SK-N-SH treated with all-trans-retinoic acid at 6 μM for 48 hours (cell line): ENCODE measurements at regions not wholly inside any gene's neighbourhood (a gene's known extent, or its start where the extent isn't known, plus 50 kb on each side); places are given as distances from the start of the nearest gene placed in this dataset.

Experiments
- ATAC-seq: fragments of 200-7000 bp; cut with Tn5 transposase; 3 replicates; pipeline ENCODE4 v1.9.1; 2020; ENCODE audit warnings: mild to moderate bottlenecking, moderate library complexity
- ARNTL ChIP-seq: fragments of 450-650 bp; formaldehyde crosslinking; IDR thresholded peaks from 2 replicates; pipeline ENCODE4 v1.5.0; 2020; ENCODE audit warnings: low read depth, mild to moderate bottlenecking, moderate library complexity, borderline replicate concordance
- BACH2 ChIP-seq: fragments of 250-450 bp; sonication (Bioruptor Pico); IDR thresholded peaks from 2 replicates; pipeline ENCODE4 v1.9.0; 2021; ENCODE audit warnings: mild to moderate bottlenecking, borderline replicate concordance
- CREB5 ChIP-seq: fragments of 250-450 bp; sonication (Bioruptor Pico); IDR thresholded peaks from 2 replicates; pipeline ENCODE4 v1.5.1; 2020; ENCODE audit warnings: low read depth, mild to moderate bottlenecking, moderate library complexity
- CSDC2 ChIP-seq: fragments of 250-450 bp; sonication (Bioruptor Pico); IDR thresholded peaks from 2 replicates; pipeline ENCODE4 v1.5.0; 2020; ENCODE audit warnings: mild to moderate bottlenecking, moderate library complexity
- ESRRG ChIP-seq: fragments of 250-450 bp; sonication (Bioruptor Pico); IDR thresholded peaks from 2 replicates; pipeline ENCODE4 v1.6.1; 2021; ENCODE audit warnings: mild to moderate bottlenecking
- GLIS3 ChIP-seq: fragments of 250-450 bp; sonication (Bioruptor Pico); IDR thresholded peaks from 2 replicates; pipeline ENCODE4 v1.5.0; 2020; ENCODE audit warnings: mild to moderate bottlenecking, moderate library complexity
- ISL1 ChIP-seq: fragments of 250-450 bp; sonication (Bioruptor Pico); IDR thresholded peaks from 2 replicates; pipeline ENCODE4 v2.1.2; 2022; ENCODE audit warnings: mild to moderate bottlenecking, moderate library complexity
- OSR1 ChIP-seq: fragments of 250-450 bp; sonication (Bioruptor Pico); IDR thresholded peaks from 2 replicates; pipeline ENCODE4 v1.8.0; 2022; ENCODE audit warnings: moderate library complexity, mild to moderate bottlenecking, inconsistent platforms
- PPARA ChIP-seq: fragments of 250-450 bp; sonication (Bioruptor Pico); IDR thresholded peaks from 2 replicates; pipeline ENCODE4 v1.5.0; 2020; ENCODE audit warnings: mild to moderate bottlenecking, borderline replicate concordance
- RARB ChIP-seq: fragments of 250-450 bp; sonication (Bioruptor Pico); IDR thresholded peaks from 2 replicates; pipeline ENCODE4 v1.8.0; 2021; ENCODE audit warnings: mild to moderate bottlenecking, moderate library complexity
- SNAI2 ChIP-seq: fragments of 250-450 bp; sonication (Bioruptor Pico); IDR thresholded peaks from 2 replicates; pipeline ENCODE4 v1.5.0; 2020; ENCODE audit warnings: mild to moderate bottlenecking, moderate library complexity
- TCF4 ChIP-seq: fragments of 250-450 bp; sonication (Bioruptor Pico); IDR thresholded peaks from 2 replicates; pipeline ENCODE4 v1.8.0; 2021; ENCODE audit warnings: mild to moderate bottlenecking, moderate library complexity, borderline replicate concordance
- TOX ChIP-seq: fragments of 250-450 bp; sonication (Bioruptor Pico); IDR thresholded peaks from 2 replicates; pipeline ENCODE4 v1.8.0; 2021; ENCODE audit warnings: mild to moderate bottlenecking, moderate library complexity, borderline replicate concordance
- ZC3H10 ChIP-seq: fragments of 250-450 bp; sonication (Bioruptor Pico); IDR thresholded peaks from 2 replicates; pipeline ENCODE4 v1.5.1; 2021; ENCODE audit warnings: mild to moderate bottlenecking, moderate library complexity
- ZFP3 ChIP-seq: fragments of 250-450 bp; sonication (Bioruptor Pico); IDR thresholded peaks from 2 replicates; pipeline ENCODE4 v1.5.0; 2020; ENCODE audit warnings: mild to moderate bottlenecking, moderate library complexity
- ZFP30 ChIP-seq: fragments of 450-650 bp; formaldehyde crosslinking; IDR thresholded peaks from 2 replicates; pipeline ENCODE4 v1.5.0; 2022; ENCODE audit warnings: mild to moderate bottlenecking, moderate library complexity
- ZNF565 ChIP-seq: fragments of 450-650 bp; formaldehyde crosslinking; conservative IDR thresholded peaks from 2 replicates; pipeline ENCODE4 v1.5.0; 2020; ENCODE audit warnings: low read depth, mild to moderate bottlenecking, moderate library complexity
- ZNF70 ChIP-seq: fragments of 450-650 bp; formaldehyde crosslinking; IDR thresholded peaks from 2 replicates; pipeline ENCODE4 v1.5.0; 2020; ENCODE audit warnings: mild to moderate bottlenecking, moderate library complexity
- ZNF8 ChIP-seq: fragments of 450-650 bp; formaldehyde crosslinking; IDR thresholded peaks from 2 replicates; pipeline ENCODE4 v1.5.0; 2020; ENCODE audit warnings: mild to moderate bottlenecking, moderate library complexity
- TF ChIP-seq, protein P1 (sequence below): fragments of 250-450 bp; sonication (Bioruptor Pico); IDR thresholded peaks from 2 replicates; pipeline ENCODE4 v1.5.0; 2020; ENCODE audit warnings: mild to moderate bottlenecking, moderate library complexity
- TF ChIP-seq, protein P2 (sequence below): fragments of 250-450 bp; sonication (Bioruptor Pico); IDR thresholded peaks from 2 replicates; pipeline ENCODE4 v1.5.1; 2021; ENCODE audit warnings: mild to moderate bottlenecking, moderate library complexity
- TF ChIP-seq, protein P3 (sequence below): fragments of 250-450 bp; sonication (Bioruptor Pico); IDR thresholded peaks from 2 replicates; pipeline ENCODE4 v1.8.0; 2020; ENCODE audit warnings: mild to moderate bottlenecking, moderate library complexity, borderline replicate concordance
- TF ChIP-seq, protein P4 (sequence below): fragments of 250-450 bp; sonication (Bioruptor Pico); IDR thresholded peaks from 2 replicates; pipeline ENCODE4 v1.8.0; 2021; ENCODE audit warnings: low read depth, mild to moderate bottlenecking, moderate library complexity, borderline replicate concordance

DNA sequence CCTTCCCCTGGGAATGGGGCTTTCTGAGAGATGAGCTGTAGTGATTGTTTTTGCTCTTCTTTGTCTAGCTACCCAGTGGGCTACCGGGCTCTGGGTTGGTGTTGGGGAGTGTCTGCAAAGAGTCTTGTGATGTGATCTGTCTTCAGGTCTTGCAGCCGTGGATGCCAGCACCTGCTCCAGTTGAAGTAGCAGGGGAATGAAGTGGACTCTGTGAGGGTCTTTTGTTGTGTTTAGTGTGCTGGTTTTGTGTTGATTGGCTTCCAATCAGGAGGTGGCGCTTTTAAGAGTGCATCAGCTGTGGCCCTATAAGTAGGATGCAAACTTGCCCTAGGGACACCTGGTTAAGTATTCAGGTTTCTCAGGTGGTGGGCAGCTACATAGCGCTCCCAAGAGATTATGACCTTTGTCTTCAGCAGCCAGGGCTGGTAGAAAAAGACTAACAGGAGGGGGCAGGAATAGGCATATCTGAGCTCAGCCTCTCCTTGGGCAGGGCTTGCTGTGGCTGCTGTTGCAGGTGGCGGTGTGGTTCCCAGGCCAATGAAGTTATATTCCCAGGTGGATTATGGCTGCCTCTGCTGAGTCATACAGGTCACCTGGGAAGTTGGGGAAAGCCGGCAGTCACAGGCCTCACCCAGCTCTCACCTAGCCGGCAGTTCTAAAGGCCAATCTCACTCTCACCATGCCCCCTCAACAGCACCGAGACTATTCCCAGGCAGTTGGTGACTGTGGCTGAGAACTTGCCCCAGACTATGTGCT lies 315.7 kb upstream of the C11orf87 start:
- no peak for ATAC-seq
- TF ChIP-seq TCF4 (CRISPR knock-in tag) (no peak), PPARA (no peak), ZC3H10 (CRISPR knock-in tag) (no peak), OSR1 (CRISPR knock-in tag) (no peak), ZFP30 (CRISPR knock-in tag) (no peak), RARB (CRISPR knock-in tag) (no peak)
- TF ChIP-seq, protein P1, sequence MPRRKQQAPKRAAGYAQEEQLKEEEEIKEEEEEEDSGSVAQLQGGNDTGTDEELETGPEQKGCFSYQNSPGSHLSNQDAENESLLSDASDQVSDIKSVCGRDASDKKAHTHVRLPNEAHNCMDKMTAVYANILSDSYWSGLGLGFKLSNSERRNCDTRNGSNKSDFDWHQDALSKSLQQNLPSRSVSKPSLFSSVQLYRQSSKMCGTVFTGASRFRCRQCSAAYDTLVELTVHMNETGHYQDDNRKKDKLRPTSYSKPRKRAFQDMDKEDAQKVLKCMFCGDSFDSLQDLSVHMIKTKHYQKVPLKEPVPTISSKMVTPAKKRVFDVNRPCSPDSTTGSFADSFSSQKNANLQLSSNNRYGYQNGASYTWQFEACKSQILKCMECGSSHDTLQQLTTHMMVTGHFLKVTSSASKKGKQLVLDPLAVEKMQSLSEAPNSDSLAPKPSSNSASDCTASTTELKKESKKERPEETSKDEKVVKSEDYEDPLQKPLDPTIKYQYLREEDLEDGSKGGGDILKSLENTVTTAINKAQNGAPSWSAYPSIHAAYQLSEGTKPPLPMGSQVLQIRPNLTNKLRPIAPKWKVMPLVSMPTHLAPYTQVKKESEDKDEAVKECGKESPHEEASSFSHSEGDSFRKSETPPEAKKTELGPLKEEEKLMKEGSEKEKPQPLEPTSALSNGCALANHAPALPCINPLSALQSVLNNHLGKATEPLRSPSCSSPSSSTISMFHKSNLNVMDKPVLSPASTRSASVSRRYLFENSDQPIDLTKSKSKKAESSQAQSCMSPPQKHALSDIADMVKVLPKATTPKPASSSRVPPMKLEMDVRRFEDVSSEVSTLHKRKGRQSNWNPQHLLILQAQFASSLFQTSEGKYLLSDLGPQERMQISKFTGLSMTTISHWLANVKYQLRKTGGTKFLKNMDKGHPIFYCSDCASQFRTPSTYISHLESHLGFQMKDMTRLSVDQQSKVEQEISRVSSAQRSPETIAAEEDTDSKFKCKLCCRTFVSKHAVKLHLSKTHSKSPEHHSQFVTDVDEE (CRISPR knock-in tag): no peak
- TF ChIP-seq, protein P2, sequence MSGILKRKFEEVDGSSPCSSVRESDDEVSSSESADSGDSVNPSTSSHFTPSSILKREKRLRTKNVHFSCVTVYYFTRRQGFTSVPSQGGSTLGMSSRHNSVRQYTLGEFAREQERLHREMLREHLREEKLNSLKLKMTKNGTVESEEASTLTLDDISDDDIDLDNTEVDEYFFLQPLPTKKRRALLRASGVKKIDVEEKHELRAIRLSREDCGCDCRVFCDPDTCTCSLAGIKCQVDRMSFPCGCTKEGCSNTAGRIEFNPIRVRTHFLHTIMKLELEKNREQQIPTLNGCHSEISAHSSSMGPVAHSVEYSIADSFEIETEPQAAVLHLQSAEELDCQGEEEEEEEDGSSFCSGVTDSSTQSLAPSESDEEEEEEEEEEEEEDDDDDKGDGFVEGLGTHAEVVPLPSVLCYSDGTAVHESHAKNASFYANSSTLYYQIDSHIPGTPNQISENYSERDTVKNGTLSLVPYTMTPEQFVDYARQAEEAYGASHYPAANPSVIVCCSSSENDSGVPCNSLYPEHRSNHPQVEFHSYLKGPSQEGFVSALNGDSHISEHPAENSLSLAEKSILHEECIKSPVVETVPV: no peak
- TF ChIP-seq, all 23 proteins: peak for 0

GRCh38 chr11:109109150-109109549 lies 312.8 kb upstream of the C11orf87 start:
- TF ChIP-seq CREB5 (CRISPR knock-in tag) (no peak), BACH2 (CRISPR knock-in tag) (no peak), ZFP3 (no peak), PPARA (no peak), TOX (CRISPR knock-in tag) (no peak), GLIS3 (CRISPR knock-in tag) (no peak), TCF4 (CRISPR knock-in tag) (no peak), ZNF70 (CRISPR knock-in tag) (no peak), RARB (CRISPR knock-in tag) (no peak), ZC3H10 (CRISPR knock-in tag) (no peak), ISL1 (CRISPR knock-in tag) (no peak), ARNTL (CRISPR knock-in tag) (no peak), ZNF565 (CRISPR knock-in tag) (no peak)
- TF ChIP-seq, protein P2: no peak
- TF ChIP-seq, protein P1 (CRISPR knock-in tag): no peak

GRCh38 chr11:109109571-109110315 lies 312.2 kb upstream of the C11orf87 start:
- no peak for ATAC-seq
- no peak for TF ChIP-seq ZC3H10 (CRISPR knock-in tag)
- TF ChIP-seq PPARA: no peak
- TF ChIP-seq, protein P3, sequence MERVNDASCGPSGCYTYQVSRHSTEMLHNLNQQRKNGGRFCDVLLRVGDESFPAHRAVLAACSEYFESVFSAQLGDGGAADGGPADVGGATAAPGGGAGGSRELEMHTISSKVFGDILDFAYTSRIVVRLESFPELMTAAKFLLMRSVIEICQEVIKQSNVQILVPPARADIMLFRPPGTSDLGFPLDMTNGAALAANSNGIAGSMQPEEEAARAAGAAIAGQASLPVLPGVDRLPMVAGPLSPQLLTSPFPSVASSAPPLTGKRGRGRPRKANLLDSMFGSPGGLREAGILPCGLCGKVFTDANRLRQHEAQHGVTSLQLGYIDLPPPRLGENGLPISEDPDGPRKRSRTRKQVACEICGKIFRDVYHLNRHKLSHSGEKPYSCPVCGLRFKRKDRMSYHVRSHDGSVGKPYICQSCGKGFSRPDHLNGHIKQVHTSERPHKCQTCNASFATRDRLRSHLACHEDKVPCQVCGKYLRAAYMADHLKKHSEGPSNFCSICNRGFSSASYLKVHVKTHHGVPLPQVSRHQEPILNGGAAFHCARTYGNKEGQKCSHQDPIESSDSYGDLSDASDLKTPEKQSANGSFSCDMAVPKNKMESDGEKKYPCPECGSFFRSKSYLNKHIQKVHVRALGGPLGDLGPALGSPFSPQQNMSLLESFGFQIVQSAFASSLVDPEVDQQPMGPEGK (CRISPR knock-in tag): no peak
- TF ChIP-seq TCF4 (CRISPR knock-in tag): no peak
- no peak for TF ChIP-seq CSDC2 (CRISPR knock-in tag)
- TF ChIP-seq, protein P4, sequence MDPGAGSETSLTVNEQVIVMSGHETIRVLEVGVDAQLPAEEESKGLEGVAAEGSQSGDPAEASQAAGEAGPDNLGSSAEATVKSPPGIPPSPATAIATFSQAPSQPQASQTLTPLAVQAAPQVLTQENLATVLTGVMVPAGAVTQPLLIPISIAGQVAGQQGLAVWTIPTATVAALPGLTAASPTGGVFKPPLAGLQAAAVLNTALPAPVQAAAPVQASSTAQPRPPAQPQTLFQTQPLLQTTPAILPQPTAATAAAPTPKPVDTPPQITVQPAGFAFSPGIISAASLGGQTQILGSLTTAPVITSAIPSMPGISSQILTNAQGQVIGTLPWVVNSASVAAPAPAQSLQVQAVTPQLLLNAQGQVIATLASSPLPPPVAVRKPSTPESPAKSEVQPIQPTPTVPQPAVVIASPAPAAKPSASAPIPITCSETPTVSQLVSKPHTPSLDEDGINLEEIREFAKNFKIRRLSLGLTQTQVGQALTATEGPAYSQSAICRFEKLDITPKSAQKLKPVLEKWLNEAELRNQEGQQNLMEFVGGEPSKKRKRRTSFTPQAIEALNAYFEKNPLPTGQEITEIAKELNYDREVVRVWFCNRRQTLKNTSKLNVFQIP (CRISPR knock-in tag): no peak
- TF ChIP-seq ZNF8: no peak
- TF ChIP-seq SNAI2 (CRISPR knock-in tag): no peak
- no peak for TF ChIP-seq ISL1 (CRISPR knock-in tag)
- no peak for TF ChIP-seq ESRRG (CRISPR knock-in tag)
- no peak for TF ChIP-seq TOX (CRISPR knock-in tag)

More at GRCh38 chr11:109109150-109109549, 312.8 kb upstream of the C11orf87 start:
- no peak for ATAC-seq
